CD4-positive, alpha-beta T cell treated with Interferon alpha-2 for 1 hour (primary cell): ENCODE measurements at regions not wholly inside any gene's neighbourhood (a gene's known extent, or its start where the extent isn't known, plus 50 kb on each side); places are given as distances from the start of the nearest gene placed in this dataset.

Experiments
- DNase-seq, 2 donors: peaks; one replicate each; pipeline ENCODE4 v3.0.0-alpha.2; 2020 to 2022

DNA sequence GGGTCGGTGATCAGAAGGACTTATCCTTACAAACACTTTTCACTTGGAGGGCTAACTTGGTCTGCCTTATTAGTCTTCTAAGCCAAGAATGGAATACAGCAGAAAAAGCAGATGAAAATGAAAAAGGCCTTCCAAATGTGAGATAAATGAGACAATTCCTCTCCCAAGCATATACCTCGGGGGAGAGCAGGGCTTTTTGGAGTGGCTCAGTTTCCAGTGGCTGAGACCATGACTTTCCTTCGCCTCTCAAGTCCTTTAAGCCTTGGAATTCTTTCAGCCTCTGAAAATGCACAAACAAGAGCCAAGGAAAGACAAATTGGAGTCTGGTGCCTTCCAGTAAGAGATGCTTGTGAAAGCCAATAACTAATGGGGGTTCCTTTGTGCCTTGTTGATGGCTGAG lies 130.9 kb downstream of the DTWD1 start:
- no peak for DNase-seq

- no peak for DNase-seq
Observed at GRCh38 chr15:49752517-49752916, 131.7 kb downstream of the DTWD1 start.

DNA sequence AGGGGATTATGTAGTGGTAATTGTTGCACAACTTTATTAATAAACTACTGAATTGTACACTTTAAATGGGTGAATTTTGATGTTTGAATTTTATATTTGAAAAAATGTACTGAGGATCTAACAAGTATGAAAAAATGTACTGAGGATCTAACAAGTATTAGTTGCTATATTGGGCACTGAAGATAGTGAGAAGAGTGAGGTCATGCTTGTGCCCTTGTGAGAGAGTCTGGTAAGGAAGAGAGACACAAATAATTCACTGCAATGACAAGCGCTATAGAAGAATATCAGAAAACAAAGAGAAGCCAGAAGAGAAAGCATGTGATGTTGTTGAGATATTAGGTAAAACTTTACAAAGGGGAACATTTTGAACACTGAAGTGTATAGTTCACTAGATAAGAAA lies 137.6 kb downstream of the DTWD1 start:
- DNase-seq = no peak

- no peak for DNase-seq
Observed at GRCh38 chr15:49758856-49759255, 138.0 kb downstream of the DTWD1 start.

DNA sequence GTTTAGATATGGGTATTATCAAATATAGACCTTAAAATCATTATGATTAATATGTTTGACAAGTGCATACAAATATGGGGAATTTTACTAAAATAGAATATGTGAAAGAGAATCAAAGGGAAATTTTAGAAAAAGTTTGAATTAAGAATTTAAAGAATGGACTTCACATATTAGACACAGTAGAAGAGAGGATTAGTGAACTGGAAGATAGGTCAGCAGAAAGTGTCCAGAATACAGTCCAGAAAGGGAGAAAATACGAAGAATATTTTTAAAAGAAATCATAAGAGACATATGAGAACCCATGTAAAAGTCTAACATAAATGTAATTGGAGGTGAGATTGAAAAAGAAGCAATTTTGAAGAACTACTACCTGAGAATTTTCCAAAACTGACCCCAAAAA lies 139.9 kb downstream of the DTWD1 start:
- DNase-seq = no peak

GRCh38 chr15:49769225-49769624 lies 148.4 kb downstream of the DTWD1 start:
- DNase-seq = no peak

- no peak for DNase-seq
Observed at GRCh38 chr15:49789436-49789835, 168.6 kb downstream of the DTWD1 start.

DNA sequence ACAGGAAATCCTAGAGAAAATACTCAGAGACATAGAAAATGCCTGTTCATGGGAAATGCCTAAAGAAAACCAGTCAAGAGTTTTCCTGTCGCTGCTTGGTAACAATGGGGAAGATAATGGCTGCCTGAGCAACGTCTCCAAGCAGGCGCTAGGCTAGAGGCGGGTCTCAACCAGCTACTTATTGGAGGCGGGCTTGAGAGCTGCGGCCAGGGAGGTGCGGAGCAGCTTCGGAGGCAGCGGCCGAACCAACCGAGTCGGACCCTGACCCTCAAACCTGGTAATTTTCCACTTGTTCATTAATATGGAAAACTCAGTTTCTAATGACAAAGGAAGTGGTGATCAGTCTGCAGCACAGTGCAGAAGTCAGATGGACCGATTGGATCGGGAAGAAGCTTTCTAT lies 173.1 kb downstream of the DTWD1 start:
- no peak for DNase-seq

DNA sequence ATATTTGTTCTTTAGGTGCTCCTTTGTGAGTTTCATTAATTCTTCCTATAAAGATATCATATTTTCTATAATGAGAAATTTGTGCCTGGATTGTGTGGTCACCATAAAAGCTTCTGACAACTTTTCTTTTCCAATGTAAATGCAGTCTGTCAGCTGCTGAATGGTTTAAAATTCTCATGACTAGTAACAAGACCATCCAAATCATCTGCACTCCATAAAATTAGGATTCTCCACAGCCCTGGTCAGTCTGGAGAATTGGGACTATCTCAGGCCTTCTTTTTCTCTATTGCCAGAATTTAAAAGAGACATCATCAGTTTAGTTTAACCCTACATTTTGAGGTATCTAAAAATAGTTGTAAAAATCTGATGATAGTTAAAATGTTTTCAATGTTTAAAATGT lies 180.9 kb downstream of the DTWD1 start:
- no peak for DNase-seq
